GM12878 (cell line): ENCODE measurements at regions not wholly inside any gene's neighbourhood (a gene's known extent, or its start where the extent isn't known, plus 50 kb on each side); places are given as distances from the start of the nearest gene placed in this dataset.

Experiments
- ATAC-seq: fragments of 200-7000 bp; cut with Tn5 transposase; 3 replicates; pipeline ENCODE4 v1.9.1; 2020; ENCODE audit warnings: mild to moderate bottlenecking, moderate library complexity
- BruUV-seq: library from RNA; stranded (reverse); fragments of 400-500 nt; replicated peaks from 2 replicates; lab custom pipeline; 2021; lab: Mats Ljungman, UMichigan
- CTCF ChIA-PET: fragments of 300-600 bp; sonication (Branson Sonifier 250); formaldehyde crosslinking; extraction: SDS; loops from one replicate; lab custom pipeline; 2021; ENCODE audit warnings: inconsistent platforms; lab: Yijun Ruan, JAX
- POLR2A ChIA-PET: fragments of 350-600 bp; formaldehyde crosslinking; extraction: SDS; loops from one replicate; lab custom pipeline; 2021; ENCODE audit warnings: inconsistent platforms; lab: Charles Lee
- RAD21 ChIA-PET: fragments of 300-600 bp; sonication (Branson Sonifier 250); formaldehyde crosslinking; loops from one replicate; lab custom pipeline; 2023; ENCODE audit warnings: antibody characterized with exemption; ENCODE audit not compliant: unreplicated experiment; lab: Charles Lee
- SMC1A ChIA-PET: fragments of 300-600 bp; sonication (Branson Sonifier 250); formaldehyde crosslinking; loops from one replicate; lab custom pipeline; 2023; ENCODE audit not compliant: unreplicated experiment, uncharacterized antibody; lab: Charles Lee
- DNase-seq: peaks from one replicate; pipeline ENCODE4 v3.0.0-alpha.2; 2011; ENCODE audit warnings: low read depth, low spot score
- FAIRE-seq: peaks from 3 replicates; lab custom pipeline; 2011; peaks lifted over from hg19 to GRCh38; lab: Jason Lieb, UNC
- H2AFZ ChIP-seq: 2 replicates; pipeline ENCODE4 v1.6.0; 2011; ENCODE audit warnings: low read depth, low read length, control low read depth; ENCODE audit not compliant: control insufficient read depth
- H3K27ac ChIP-seq: 2 replicates; pipeline ENCODE4 v1.5.1; 2011; ENCODE audit warnings: control low read depth; ENCODE audit not compliant: control insufficient read depth, insufficient read depth
- H3K27me3 ChIP-seq, 2 experiments: replicated peaks in 1 of 2; 2 replicates each; pipeline versions ENCODE4 v1.6.0 to v1.6.1; 2011; ENCODE audit warnings: low read length in 1 of 2; ENCODE audit not compliant: control insufficient read depth in 2 of 2, insufficient read depth in 2 of 2
- H3K36me3 ChIP-seq, 2 experiments: 2 replicates each; pipeline ENCODE4 v1.5.1; 2011; ENCODE audit warnings: low read length in 1 of 2; ENCODE audit not compliant: control insufficient read depth in 2 of 2, insufficient read depth in 2 of 2
- H3K4me1 ChIP-seq: 2 replicates; pipeline ENCODE4 v1.6.1; 2011; ENCODE audit warnings: mild to moderate bottlenecking, low read length, moderate library complexity, mixed read lengths; ENCODE audit not compliant: control insufficient read depth, insufficient read depth
- H3K4me2 ChIP-seq: 2 replicates; pipeline ENCODE4 v1.6.0; 2011; ENCODE audit warnings: control low read depth; ENCODE audit not compliant: control insufficient read depth, insufficient read depth
- H3K4me3 ChIP-seq: fragments of 200-600 bp; sonication (generic); 2 replicates; pipeline ENCODE4 v1.5.1; 2016
- H3K79me2 ChIP-seq: 2 replicates; pipeline ENCODE4 v1.6.0; 2011; ENCODE audit warnings: low read length; ENCODE audit not compliant: control insufficient read depth, insufficient read depth
- H3K9ac ChIP-seq: 2 replicates; pipeline ENCODE4 v1.8.0; 2011; ENCODE audit warnings: low read length, control low read depth, mixed read lengths; ENCODE audit not compliant: control insufficient read depth, insufficient read depth
- H3K9me3 ChIP-seq: replicated peaks from 3 replicates; pipeline ENCODE4 v1.5.1; 2011; ENCODE audit warnings: mild to moderate bottlenecking, low read length; ENCODE audit not compliant: control insufficient read depth, insufficient read depth
- H4K20me1 ChIP-seq: 2 replicates; pipeline ENCODE4 v1.6.0; 2011; ENCODE audit not compliant: control insufficient read depth, insufficient read depth
- ASH2L ChIP-seq: fragments of 300-600, 200-600 bp; sonication (generic); IDR thresholded peaks from 2 replicates; pipeline ENCODE4 v1.6.1; 2017; ENCODE audit warnings: low read depth, mild to moderate bottlenecking, borderline replicate concordance
- ATF7 ChIP-seq: fragments of 450-650 bp; IDR thresholded peaks from 2 replicates; pipeline ENCODE4 v1.6.1; 2016; ENCODE audit warnings: low read depth, mild to moderate bottlenecking
- BCL3 ChIP-seq: IDR thresholded peaks from 2 replicates; pipeline ENCODE4 v1.6.1; 2011; ENCODE audit warnings: borderline replicate concordance, low read depth, mild to moderate bottlenecking, moderate library complexity, low read length; ENCODE audit not compliant: insufficient read depth, poor library complexity, severe bottlenecking
- BMI1 ChIP-seq: fragments of 450-650 bp; IDR thresholded peaks from 2 replicates; pipeline ENCODE4 v1.6.1; 2016; ENCODE audit warnings: mild to moderate bottlenecking, moderate library complexity, borderline replicate concordance
- CBFB ChIP-seq: IDR thresholded peaks from 2 replicates; pipeline ENCODE4 v1.6.1; 2016; ENCODE audit warnings: antibody characterized with exemption, low read depth
- EED ChIP-seq: sonication (generic); IDR thresholded peaks from 2 replicates; pipeline ENCODE4 v1.6.1; 2016; ENCODE audit warnings: antibody characterized with exemption, low read depth
- NFYB ChIP-seq: IDR thresholded peaks from 2 replicates; pipeline ENCODE4 v1.6.1; 2011; ENCODE audit warnings: low read depth, mild to moderate bottlenecking, low read length, improper control_type of control experiment, moderate library complexity; ENCODE audit not compliant: insufficient read depth
- NR2C1 ChIP-seq: fragments of 450-650 bp; IDR thresholded peaks from 2 replicates; pipeline ENCODE4 v1.6.1; 2017; ENCODE audit warnings: antibody characterized with exemption, mild to moderate bottlenecking, moderate library complexity
- PAX8 ChIP-seq: fragments of 450-650 bp; IDR thresholded peaks from 2 replicates; pipeline ENCODE4 v1.6.1; 2017; ENCODE audit warnings: mild to moderate bottlenecking, moderate library complexity
- PML ChIP-seq: IDR thresholded peaks from 2 replicates; pipeline ENCODE4 v1.6.1; 2012; ENCODE audit warnings: low read length, inconsistent platforms
- POLR2AphosphoS5 ChIP-seq: IDR thresholded peaks from 2 replicates; pipeline ENCODE4 v1.6.1; 2011; ENCODE audit warnings: mild to moderate bottlenecking, low read length, inconsistent platforms
- ZBTB11 ChIP-seq: fragments of 450-650 bp; formaldehyde crosslinking; IDR thresholded peaks from 2 replicates; pipeline ENCODE4 v1.5.0; 2022; ENCODE audit warnings: mild to moderate bottlenecking, missing genetic modification characterization
- ZNF207 ChIP-seq: fragments of 450-650 bp; IDR thresholded peaks from 2 replicates; pipeline ENCODE4 v1.6.1; 2014; ENCODE audit warnings: antibody characterized with exemption, mild to moderate bottlenecking, borderline replicate concordance
- ZZZ3 ChIP-seq: IDR thresholded peaks from 2 replicates; pipeline ENCODE4 v1.6.1; 2011; ENCODE audit warnings: low read depth; ENCODE audit not compliant: control insufficient read depth, insufficient read length
- WGBS: methylation state at CpG from one replicate; pipeline ENCODE4 v1.1.6; 2016; ENCODE audit warnings: low lambda C conversion rate; ENCODE audit not compliant: insufficient replicate concordance, insufficient coverage; ENCODE audit errors: missing lambda C conversion rate; 5-methylcytosine and 5-hydroxymethylcytosine counted together
- in situ Hi-C: fragments of 300-500 bp; cut with MboI; formaldehyde crosslinking; loops from 9 replicates; pipeline ENCODE4 v1.14.3; 2018; ENCODE audit warnings: mixed read lengths
- intact Hi-C: fragments of 100-400 bp; cut with micrococcal nuclease; formaldehyde crosslinking; loops from one replicate; pipeline ENCODE4 v1.14.2; 2022; ENCODE audit not compliant: unreplicated experiment

- intact Hi-C loops (no loop called here), in situ Hi-C loops (no loop called here)
- Histone ChIP-seq H3K4me1 (no peaks in the 10 kb centered on the region), H3K36me3 (no peaks in the 10 kb centered on the region), H3K4me3 (no peak overlapping the region), H3K9me3 (no peaks in the 10 kb centered on the region), H3K9ac (no peak overlapping the region), H3K27me3 (no peaks in the 10 kb centered on the region), H3K79me2 (no peaks in the 10 kb centered on the region), H4K20me1 (no peaks in the 10 kb centered on the region), H2AFZ (no peak overlapping the region), H3K4me2 (no peak overlapping the region), H3K27ac (no peak overlapping the region)
- ChIA-PET SMC1A (interaction anchor here (0.8 to 1.5 kb wide), 7 partner anchors 10 to 286 kb away, joined by 3 to 6 read pairs (median 3); no protein-coding TSS in a partner anchor), POLR2A (interaction anchor here (0.6 kb wide), 1 partner anchor 1206 kb away, joined by 3 read pairs; no protein-coding TSS in a partner anchor), CTCF (interaction anchor here (1.1 to 2.0 kb wide), 2 partner anchors 19 to 286 kb away, joined by 3 to 10 read pairs; no protein-coding TSS in a partner anchor), RAD21 (no interaction called here)
- FAIRE-seq (no peak), DNase-seq (no peak), ATAC-seq (no peak)
- 2% methylated on average over 3 of the region's 3 CpGs for WGBS
- TF ChIP-seq POLR2AphosphoS5, result no peak
- no TSS peak for BruUV-seq
Observed at GRCh38 chr12:85580562-85581168, 255.5 kb downstream of the RASSF9 start.

- no peak overlapping the region for H3K4me3 ChIP-seq
- DNase-seq, result no peak
- intact Hi-C loops (no loop called here), in situ Hi-C loops (no loop called here)
- no peak overlapping the region for H3K9ac ChIP-seq
- WGBS, result 58% methylated on average over 3 of the region's 3 CpGs
- ChIA-PET RAD21 (no interaction called here), CTCF (interaction anchor here (1.9 kb wide), 1 partner anchor 11 kb away, joined by 4 read pairs; no protein-coding TSS in a partner anchor), POLR2A (no interaction called here), SMC1A (no interaction called here)
- no peaks in the 10 kb centered on the region for H3K27me3 ChIP-seq
- no peak overlapping the region for H3K27ac ChIP-seq
- no peak for FAIRE-seq
- H2AFZ ChIP-seq, result no peak overlapping the region
- no peaks in the 10 kb centered on the region for H4K20me1 ChIP-seq
- ATAC-seq, result no peak
- H3K4me2 ChIP-seq, result no peak overlapping the region
- no peaks in the 10 kb centered on the region for H3K9me3 ChIP-seq
- H3K36me3 ChIP-seq, result no peaks in the 10 kb centered on the region
- H3K4me1 ChIP-seq, result no peaks in the 10 kb centered on the region
- no peaks in the 10 kb centered on the region for H3K79me2 ChIP-seq
- BruUV-seq, result no TSS peak
- TF ChIP-seq ASH2L (no peak), NFYB (no peak), BMI1 (no peak), CBFB (no peak), ZZZ3 (no peak), ZNF207 (no peak), PAX8 (no peak), ATF7 (no peak), BCL3 (no peak), EED (no peak), ZBTB11 (CRISPR knock-in tag) (no peak), NR2C1 (no peak), PML (no peak)
Observed at GRCh38 chr12:85587158-85587557, 249.1 kb downstream of the RASSF9 start.
